ENCODE measurements at regions not wholly inside any gene's neighbourhood (a gene's known extent, or its start where the extent isn't known, plus 50 kb on each side); places are given as distances from the start of the nearest gene placed in this dataset.

DNA sequence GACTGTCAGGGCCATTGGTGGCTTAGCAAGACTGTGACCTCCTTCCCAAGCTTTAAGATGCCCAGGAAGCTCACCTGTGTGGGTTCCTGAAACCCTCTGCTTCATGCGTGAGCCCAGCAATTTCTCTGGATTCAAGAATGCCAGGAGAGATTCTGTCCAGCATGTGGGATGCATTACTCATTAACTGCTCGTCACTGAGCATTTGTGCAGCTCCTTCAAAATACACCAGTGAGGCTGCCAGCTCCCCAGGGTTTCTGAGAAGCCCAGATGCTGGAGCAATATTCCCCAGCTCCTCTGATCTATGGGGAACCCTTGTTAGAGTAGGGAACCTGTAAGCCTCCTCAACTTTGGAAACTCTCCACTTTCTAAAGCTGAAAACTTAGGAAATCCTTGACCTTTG, 126.5 kb downstream of the CHST1 start:
- no peak overlapping the region for H3K4me3 ChIP-seq (ENCODE audit: low read depth, low read length)
- in situ Hi-C loops (cut with HindIII; ENCODE audit: low sequenced_read_pairs): no loop called here
- TF ChIP-seq, protein P1, sequence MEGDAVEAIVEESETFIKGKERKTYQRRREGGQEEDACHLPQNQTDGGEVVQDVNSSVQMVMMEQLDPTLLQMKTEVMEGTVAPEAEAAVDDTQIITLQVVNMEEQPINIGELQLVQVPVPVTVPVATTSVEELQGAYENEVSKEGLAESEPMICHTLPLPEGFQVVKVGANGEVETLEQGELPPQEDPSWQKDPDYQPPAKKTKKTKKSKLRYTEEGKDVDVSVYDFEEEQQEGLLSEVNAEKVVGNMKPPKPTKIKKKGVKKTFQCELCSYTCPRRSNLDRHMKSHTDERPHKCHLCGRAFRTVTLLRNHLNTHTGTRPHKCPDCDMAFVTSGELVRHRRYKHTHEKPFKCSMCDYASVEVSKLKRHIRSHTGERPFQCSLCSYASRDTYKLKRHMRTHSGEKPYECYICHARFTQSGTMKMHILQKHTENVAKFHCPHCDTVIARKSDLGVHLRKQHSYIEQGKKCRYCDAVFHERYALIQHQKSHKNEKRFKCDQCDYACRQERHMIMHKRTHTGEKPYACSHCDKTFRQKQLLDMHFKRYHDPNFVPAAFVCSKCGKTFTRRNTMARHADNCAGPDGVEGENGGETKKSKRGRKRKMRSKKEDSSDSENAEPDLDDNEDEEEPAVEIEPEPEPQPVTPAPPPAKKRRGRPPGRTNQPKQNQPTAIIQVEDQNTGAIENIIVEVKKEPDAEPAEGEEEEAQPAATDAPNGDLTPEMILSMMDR (IDR thresholded peaks at IDR 0.05; ENCODE audit: low read depth, low read length, missing control alignments): no peak
- no peak for DNase-seq (ENCODE audit: low read depth)

DNA sequence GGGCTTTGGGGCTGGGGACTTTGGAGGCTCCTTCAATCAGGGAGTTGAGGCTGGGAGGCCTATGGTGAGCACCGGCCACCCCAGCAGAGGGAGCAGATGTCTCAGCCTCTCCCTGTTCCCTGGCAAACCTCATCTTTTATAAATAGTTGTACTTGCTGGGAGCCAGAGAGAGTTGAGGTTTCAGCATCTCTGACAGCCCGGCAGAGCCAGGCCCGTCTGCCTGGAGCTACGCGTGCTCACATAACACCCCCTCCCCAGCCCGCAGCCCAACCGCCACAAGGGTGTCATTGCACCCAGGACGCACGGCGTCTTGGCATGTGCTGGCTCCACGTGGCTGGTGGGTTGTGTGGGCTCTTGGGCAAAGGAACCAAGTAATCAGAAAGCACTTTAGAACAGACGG, 127.1 kb downstream of the CHST1 start:
- H3K4me3 ChIP-seq (ENCODE audit: low read depth, low read length): no peak overlapping the region
- in situ Hi-C loops (cut with HindIII; ENCODE audit: low sequenced_read_pairs): no loop called here
- TF ChIP-seq, protein P1 (IDR thresholded peaks at IDR 0.05; ENCODE audit: low read depth, low read length, missing control alignments): no peak
- DNase-seq (ENCODE audit: low read depth): no peak

DNA sequence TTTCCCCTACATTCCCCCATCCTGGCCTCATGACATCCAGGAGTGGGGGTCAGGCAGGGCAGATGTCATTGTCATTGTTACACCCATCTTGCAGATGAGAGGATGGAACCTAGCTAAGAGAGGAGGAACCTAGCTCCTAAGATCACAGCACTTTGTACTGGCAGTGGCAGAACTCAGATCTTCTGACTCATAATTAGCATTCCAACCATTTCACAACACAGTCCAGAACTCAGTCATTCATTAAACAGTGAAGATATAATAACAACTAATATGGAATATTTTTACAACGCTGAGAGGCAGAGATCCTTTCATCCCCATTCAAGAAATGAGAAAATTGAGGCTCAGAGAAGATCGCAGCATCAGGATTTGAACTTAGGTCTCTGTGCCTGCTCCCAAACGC, 127.8 kb downstream of the CHST1 start:
- no peak for DNase-seq (ENCODE audit: low read depth)
- in situ Hi-C loops (cut with HindIII; ENCODE audit: low sequenced_read_pairs): no loop called here
- TF ChIP-seq, protein P1 (IDR thresholded peaks at IDR 0.05; ENCODE audit: low read depth, low read length, missing control alignments): no peak
- no peak overlapping the region for H3K4me3 ChIP-seq (ENCODE audit: low read depth, low read length)

GRCh38 chr11:45535033-45535432, 130.4 kb downstream of the CHST1 start:
- no peak overlapping the region for H3K4me3 ChIP-seq (ENCODE audit: low read depth, low read length)
- in situ Hi-C loops (cut with HindIII; ENCODE audit: low sequenced_read_pairs): no loop called here
- DNase-seq (ENCODE audit: low read depth): no peak
- TF ChIP-seq, protein P1 (IDR thresholded peaks at IDR 0.05; ENCODE audit: low read depth, low read length, missing control alignments): no peak

DNA sequence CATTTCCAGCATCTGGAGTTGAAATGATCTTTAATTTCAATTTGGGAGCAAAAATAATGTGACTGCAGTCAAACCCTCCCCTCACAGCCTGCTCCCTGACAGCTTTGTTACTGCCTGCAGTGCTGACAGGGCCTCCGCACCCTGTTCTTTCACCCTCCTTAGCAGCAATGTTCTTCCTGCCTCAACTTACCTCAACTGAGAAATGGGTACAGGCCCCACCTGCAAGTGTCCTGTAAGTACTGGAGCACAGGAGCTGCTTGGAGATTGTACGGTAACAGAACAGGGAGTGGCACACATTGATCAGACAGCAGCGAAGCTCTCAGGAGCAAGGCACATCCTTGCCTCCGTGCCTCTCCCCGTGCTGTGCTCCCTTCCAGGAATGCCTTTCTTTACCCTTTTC, 131.3 kb downstream of the CHST1 start:
- in situ Hi-C loops (cut with HindIII; ENCODE audit: low sequenced_read_pairs): no loop called here
- TF ChIP-seq, protein P1 (IDR thresholded peaks at IDR 0.05; ENCODE audit: low read depth, low read length, missing control alignments): no peak
- H3K4me3 ChIP-seq (ENCODE audit: low read depth, low read length): no peak overlapping the region
- no peak for DNase-seq (ENCODE audit: low read depth)

GRCh38 chr11:45532546-45532945, 132.9 kb downstream of the CHST1 start:
- DNase-seq (ENCODE audit: low read depth): no peak
- TF ChIP-seq, protein P1 (IDR thresholded peaks at IDR 0.05; ENCODE audit: low read depth, low read length, missing control alignments): no peak
- in situ Hi-C loops (cut with HindIII; ENCODE audit: low sequenced_read_pairs): no loop called here
- no peak overlapping the region for H3K4me3 ChIP-seq (ENCODE audit: low read depth, low read length)

DNA sequence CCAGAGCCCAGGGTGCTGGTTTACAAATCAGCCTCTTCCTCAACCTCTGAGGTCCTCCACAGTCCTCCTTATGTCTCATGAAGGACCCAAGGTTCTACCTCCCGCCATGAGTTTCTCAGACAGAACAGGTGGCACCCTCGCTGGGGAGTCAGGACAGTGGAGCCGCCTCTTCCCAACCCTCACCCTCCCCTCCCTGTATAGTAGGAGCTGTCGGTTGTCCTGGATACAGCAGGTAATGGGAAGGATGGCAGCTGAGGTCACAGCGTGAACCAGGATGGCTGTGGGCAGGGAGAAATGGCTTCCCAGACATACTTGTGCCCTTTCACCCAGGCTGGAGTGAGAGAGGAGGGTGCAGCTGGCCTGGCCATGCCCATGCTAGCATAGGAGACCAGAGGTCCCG, 134.6 kb downstream of the CHST1 start:
- TF ChIP-seq, protein P1 (IDR thresholded peaks at IDR 0.05; ENCODE audit: low read depth, low read length, missing control alignments): no peak
- in situ Hi-C loops (cut with HindIII; ENCODE audit: low sequenced_read_pairs): no loop called here
- H3K4me3 ChIP-seq (ENCODE audit: low read depth, low read length): no peak overlapping the region
- DNase-seq (ENCODE audit: low read depth): no peak
